Neural progenitor cell (in vitro differentiated cells): ENCODE measurements at regions not wholly inside any gene's neighbourhood (a gene's known extent, or its start where the extent isn't known, plus 50 kb on each side); places are given as distances from the start of the nearest gene placed in this dataset.

ENCODE experiments used
- DNase-seq: peaks from one replicate; pipeline ENCODE4 v3.0.0-alpha.2; 2016; ENCODE audit warnings: low spot score
- H2AFZ ChIP-seq: fragments of 200-600 bp; sonication (generic); replicated peaks from 2 replicates; pipeline ENCODE4 v1.6.1; 2016; ENCODE audit warnings: antibody characterized with exemption
- H3F3A ChIP-seq: fragments of 200-600 bp; sonication (generic); 2 replicates; pipeline ENCODE4 v1.6.1; 2016; ENCODE audit warnings: antibody characterized with exemption, low read depth
- H3K27ac ChIP-seq: fragments of 200-600 bp; sonication (generic); 2 replicates; pipeline ENCODE4 v1.5.1; 2016; ENCODE audit warnings: mild to moderate bottlenecking
- H3K27me3 ChIP-seq: fragments of 200-600 bp; sonication (generic); 2 replicates; pipeline ENCODE4 v1.6.1; 2016; ENCODE audit warnings: mild to moderate bottlenecking, moderate library complexity
- H3K36me3 ChIP-seq: fragments of 200-600 bp; sonication (generic); 2 replicates; pipeline ENCODE4 v1.5.1; 2016
- H3K4me1 ChIP-seq: fragments of 200-600 bp; sonication (generic); 2 replicates; pipeline ENCODE4 v1.6.1; 2016; ENCODE audit warnings: mixed run types
- H3K4me2 ChIP-seq: fragments of 200-600 bp; sonication (generic); 2 replicates; pipeline ENCODE4 v1.6.1; 2016
- H3K4me3 ChIP-seq: fragments of 200-600 bp; sonication (generic); 2 replicates; pipeline ENCODE4 v1.5.1; 2016
- H3K79me2 ChIP-seq: fragments of 200-600 bp; sonication (generic); 2 replicates; pipeline ENCODE4 v1.6.1; 2016; ENCODE audit warnings: low read depth
- H3K9ac ChIP-seq: fragments of 200-600 bp; sonication (generic); 2 replicates; pipeline ENCODE4 v1.6.1; 2016
- H3K9me3 ChIP-seq: fragments of 200-600 bp; sonication (generic); 2 replicates; pipeline ENCODE4 v1.5.1; 2016; ENCODE audit warnings: low read depth
- H4K20me1 ChIP-seq: fragments of 200-600 bp; sonication (generic); 2 replicates; pipeline ENCODE4 v1.6.1; 2016; ENCODE audit warnings: low read depth
- H3K27ac Mint-ChIP-seq: 3 replicates; pipeline ENCODE4 v1.8.0; 2021; ENCODE audit warnings: mixed read lengths
- H3K27me3 Mint-ChIP-seq: 2 replicates; pipeline ENCODE4 v1.8.0; 2022; ENCODE audit warnings: low read depth, mild to moderate bottlenecking, inconsistent platforms, moderate library complexity, mixed read lengths; ENCODE audit not compliant: insufficient read depth
- H3K36me3 Mint-ChIP-seq: 3 replicates; pipeline ENCODE4 v1.8.0; 2021; ENCODE audit warnings: mixed read lengths
- H3K4me1 Mint-ChIP-seq: 3 replicates; pipeline ENCODE4 v1.8.0; 2021; ENCODE audit warnings: mixed read lengths
- H3K4me3 Mint-ChIP-seq: 3 replicates; pipeline ENCODE4 v1.8.0; 2021; ENCODE audit warnings: mild to moderate bottlenecking, moderate library complexity, mixed read lengths
- H3K9me3 Mint-ChIP-seq: 3 replicates; pipeline ENCODE4 v1.8.0; 2020; ENCODE audit warnings: mixed read lengths
- CTCF ChIP-seq: fragments of 200-600 bp; sonication (generic); IDR thresholded peaks from 2 replicates; pipeline ENCODE4 v1.5.1; 2017; ENCODE audit warnings: antibody characterized with exemption, mild to moderate bottlenecking
- EZH2 ChIP-seq: fragments of 200-600 bp; sonication (generic); IDR thresholded peaks from 2 replicates; pipeline ENCODE4 v1.6.1; 2017; ENCODE audit warnings: antibody characterized with exemption, mild to moderate bottlenecking, moderate library complexity
- EZH2phosphoT487 ChIP-seq: fragments of 200-600 bp; sonication (generic); IDR thresholded peaks from 2 replicates; pipeline ENCODE4 v1.6.1; 2017; ENCODE audit warnings: antibody characterized with exemption

GRCh38 chr3:176412771-176413170 lies 784.5 kb downstream of the TBL1XR1 start:
- TF ChIP-seq CTCF: no peak
- no peak for TF ChIP-seq EZH2phosphoT487
- no peak for TF ChIP-seq EZH2
- Histone ChIP-seq H3F3A (no peaks in the 10 kb centered on the region), H3K4me2 (no peak overlapping the region), H3K36me3 (no peaks in the 10 kb centered on the region), H3K9ac (no peak overlapping the region), H3K9me3 (no peaks in the 10 kb centered on the region), H4K20me1 (no peaks in the 10 kb centered on the region), H3K4me3 (no peak overlapping the region), H3K4me1 (no peaks in the 10 kb centered on the region), H3K27me3 (no peaks in the 10 kb centered on the region), H2AFZ (no peak overlapping the region), H3K27ac (no peak overlapping the region), H3K79me2 (no peaks in the 10 kb centered on the region)
- Mint-ChIP-seq H3K27me3 (peaks cover 3% of the 10 kb centered on the region), H3K4me1 (no peaks in the 10 kb centered on the region), H3K36me3 (no peaks in the 10 kb centered on the region), H3K9me3 (no peaks in the 10 kb centered on the region), H3K27ac (no peak overlapping the region), H3K4me3 (no peak overlapping the region)
- DNase-seq: no peak

DNA sequence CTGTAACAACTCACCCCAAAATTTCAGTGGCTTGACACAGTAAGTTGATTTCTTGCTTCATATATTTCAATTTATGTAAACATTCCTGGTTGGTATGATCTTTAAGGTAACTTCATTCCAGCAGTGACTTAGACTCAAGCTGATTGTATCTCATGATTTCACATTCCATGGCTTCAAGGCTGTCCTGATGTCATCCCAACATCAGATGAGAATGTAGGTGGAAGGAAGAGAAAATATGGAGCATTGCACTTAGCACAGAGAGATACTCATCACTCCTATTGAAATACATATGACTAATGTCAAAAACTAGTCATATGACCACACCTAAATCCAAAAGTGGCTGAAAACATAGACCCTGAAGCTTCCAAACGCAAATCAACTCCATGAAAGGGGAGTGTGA lies 793.8 kb downstream of the TBL1XR1 start:
- H3K4me3 ChIP-seq: no peak overlapping the region
- H3K27ac ChIP-seq: no peak overlapping the region
- Mint-ChIP-seq H3K4me3 (no peak overlapping the region), H3K27me3 (no peaks in the 10 kb centered on the region), H3K9me3 (no peaks in the 10 kb centered on the region), H3K27ac (no peak overlapping the region), H3K36me3 (no peaks in the 10 kb centered on the region), H3K4me1 (no peaks in the 10 kb centered on the region)
- no peaks in the 10 kb centered on the region for H3K4me1 ChIP-seq
- no peak overlapping the region for H3K9ac ChIP-seq
- H3K4me2 ChIP-seq: no peak overlapping the region
- DNase-seq: no peak
- H3K79me2 ChIP-seq: no peaks in the 10 kb centered on the region
- no peaks in the 10 kb centered on the region for H3K9me3 ChIP-seq
- H3K36me3 ChIP-seq: no peaks in the 10 kb centered on the region
- H2AFZ ChIP-seq: no peak overlapping the region
- TF ChIP-seq EZH2phosphoT487: no peak
- TF ChIP-seq EZH2: no peak
- TF ChIP-seq CTCF: no peak
- H3F3A ChIP-seq: no peaks in the 10 kb centered on the region
- H4K20me1 ChIP-seq: no peaks in the 10 kb centered on the region
- no peaks in the 10 kb centered on the region for H3K27me3 ChIP-seq

- no peak overlapping the region for H3K4me2 ChIP-seq
- H3K4me1 ChIP-seq: no peaks in the 10 kb centered on the region
- no peak overlapping the region for H3K9ac ChIP-seq
- H3K4me1 Mint-ChIP-seq: no peaks in the 10 kb centered on the region
- no peak overlapping the region for H2AFZ ChIP-seq
- no peaks in the 10 kb centered on the region for H3K9me3 ChIP-seq
- DNase-seq: no peak
- no peaks in the 10 kb centered on the region for H4K20me1 ChIP-seq
- no peaks in the 10 kb centered on the region for H3K27me3 Mint-ChIP-seq
- H3K4me3 Mint-ChIP-seq: no peak overlapping the region
- H3K4me3 ChIP-seq: no peak overlapping the region
- no peaks in the 10 kb centered on the region for H3K36me3 ChIP-seq
- H3K27me3 ChIP-seq: no peaks in the 10 kb centered on the region
- TF ChIP-seq EZH2: no peak
- TF ChIP-seq CTCF: no peak
- TF ChIP-seq EZH2phosphoT487: no peak
- no peaks in the 10 kb centered on the region for H3K36me3 Mint-ChIP-seq
- H3K27ac Mint-ChIP-seq: no peak overlapping the region
- no peaks in the 10 kb centered on the region for H3K79me2 ChIP-seq
- no peak overlapping the region for H3K27ac ChIP-seq
- H3F3A ChIP-seq: no peaks in the 10 kb centered on the region
- peaks cover 3% of the 10 kb centered on the region for H3K9me3 Mint-ChIP-seq
Observed at GRCh38 chr3:176401211-176401610, 796.1 kb downstream of the TBL1XR1 start.

- H4K20me1 ChIP-seq: no peaks in the 10 kb centered on the region
- no peaks in the 10 kb centered on the region for H3K4me1 Mint-ChIP-seq
- H3K36me3 Mint-ChIP-seq: no peaks in the 10 kb centered on the region
- no peaks in the 10 kb centered on the region for H3K4me1 ChIP-seq
- H3K79me2 ChIP-seq: no peaks in the 10 kb centered on the region
- H3K9ac ChIP-seq: no peak overlapping the region
- no peak overlapping the region for H3K27ac ChIP-seq
- H3F3A ChIP-seq: no peaks in the 10 kb centered on the region
- H3K27ac Mint-ChIP-seq: no peak overlapping the region
- TF ChIP-seq EZH2phosphoT487: no peak
- no peak for TF ChIP-seq CTCF
- no peak for TF ChIP-seq EZH2
- no peak overlapping the region for H3K4me3 Mint-ChIP-seq
- H3K36me3 ChIP-seq: no peaks in the 10 kb centered on the region
- no peak for DNase-seq
- H3K9me3 Mint-ChIP-seq: peaks cover 7% of the 10 kb centered on the region
- H2AFZ ChIP-seq: no peak overlapping the region
- no peaks in the 10 kb centered on the region for H3K9me3 ChIP-seq
- H3K4me3 ChIP-seq: no peak overlapping the region
- H3K27me3 Mint-ChIP-seq: no peaks in the 10 kb centered on the region
- H3K27me3 ChIP-seq: no peaks in the 10 kb centered on the region
- H3K4me2 ChIP-seq: no peak overlapping the region
Observed at GRCh38 chr3:176399193-176399592, 798.1 kb downstream of the TBL1XR1 start.
